K562 (cell line): ENCODE measurements at regions not wholly inside any gene's neighbourhood (a gene's known extent, or its start where the extent isn't known, plus 50 kb on each side); places are given as distances from the start of the nearest gene placed in this dataset.

Experiments
- ATAC-seq: fragments of 200-7000 bp; cut with Tn5 transposase; 3 replicates; pipeline ENCODE4 v1.9.1; 2020; ENCODE audit warnings: moderate library complexity
- BruUV-seq: library from RNA; stranded (reverse); fragments of 400-500 nt; replicated peaks from 2 replicates; lab custom pipeline; 2021; lab: Mats Ljungman, UMichigan
- CTCF ChIA-PET: fragments of 300-600 bp; formaldehyde crosslinking; extraction: SDS; loops from one replicate; lab custom pipeline; 2021; ENCODE audit warnings: low intra/inter-chr PET ratio; lab: Yijun Ruan, JAX
- POLR2A ChIA-PET: fragments of 300-600, 350-650 bp; sonication (Branson Sonifier 250); formaldehyde crosslinking; extraction: SDS; loops from one replicate; lab custom pipeline; 2021; ENCODE audit warnings: antibody characterized with exemption, inconsistent platforms; lab: Yijun Ruan, JAX
- DNase-seq, 4 experiments: peaks; one replicate each; pipeline versions ENCODE4 v3.0.0 to v3.0.0-alpha.2; 2011 to 2018; ENCODE audit warnings: low spot score in 3 of 4, mixed read lengths in 3 of 4; ENCODE audit errors: extremely low read depth in 1 of 4
- FAIRE-seq: peaks from 2 replicates; lab custom pipeline; 2011; peaks lifted over from hg19 to GRCh38; lab: Jason Lieb, UNC
- H2AFZ ChIP-seq: 2 replicates; pipeline ENCODE4 v1.6.0; 2011; ENCODE audit warnings: low read depth, low read length, control low read depth, inconsistent platforms
- H3K27ac ChIP-seq: fragments of 200-600 bp; 3 replicates; pipeline ENCODE4 v1.8.0; 2011; ENCODE audit warnings: low read depth, mild to moderate bottlenecking, control low read depth, inconsistent platforms, low read length, moderate library complexity, mixed read lengths; ENCODE audit errors: extremely low read depth
- H3K27me3 ChIP-seq, 2 experiments: fragments of 300-600 bp in 1 of 2; 2 replicates in 1 of 2; 3 replicates in 1 of 2; pipeline versions ENCODE4 v1.6.0 to v1.8.0; 2011; ENCODE audit warnings: inconsistent platforms in 2 of 2, low read length in 2 of 2, mild to moderate bottlenecking in 1 of 2, mixed read lengths in 1 of 2, moderate library complexity in 1 of 2; ENCODE audit not compliant: control insufficient read depth in 2 of 2, insufficient read depth in 2 of 2
- H3K36me3 ChIP-seq: fragments of 300-600 bp; 3 replicates; pipeline ENCODE4 v1.8.0; 2011; ENCODE audit warnings: mild to moderate bottlenecking, low read length, inconsistent platforms; ENCODE audit not compliant: control insufficient read depth, insufficient read depth
- H3K4me1 ChIP-seq, 2 experiments: fragments of 200-600 bp in 1 of 2; replicated peaks in 1 of 2; 2 replicates in 1 of 2; 3 replicates in 1 of 2; pipeline versions ENCODE4 v1.5.1 to v1.8.0; 2011; ENCODE audit warnings: inconsistent platforms in 2 of 2, low read length in 2 of 2, mild to moderate bottlenecking in 1 of 2, mixed read lengths in 1 of 2, moderate library complexity in 1 of 2; ENCODE audit not compliant: control insufficient read depth in 2 of 2, insufficient read depth in 2 of 2
- H3K4me2 ChIP-seq: 2 replicates; pipeline ENCODE4 v1.6.1; 2011; ENCODE audit warnings: low read length, control low read depth, inconsistent platforms, mixed read lengths; ENCODE audit not compliant: insufficient read depth
- H3K4me3 ChIP-seq: fragments of 200-600 bp; sonication (generic), shearing (Covaris generic); 2 replicates; pipeline ENCODE4 v1.5.1; 2016; ENCODE audit warnings: control low read depth, inconsistent platforms
- H3K79me2 ChIP-seq: fragments of 200-600 bp; 3 replicates; pipeline ENCODE4 v1.8.0; 2011; ENCODE audit warnings: low read length, inconsistent platforms; ENCODE audit not compliant: control insufficient read depth, insufficient read depth
- H3K9ac ChIP-seq, 2 experiments: 2 replicates each; pipeline versions ENCODE4 v1.6.0 to v1.6.1; 2011; ENCODE audit warnings: low read depth in 2 of 2, low read length in 2 of 2, control low read depth in 1 of 2, inconsistent platforms in 1 of 2, mild to moderate bottlenecking in 1 of 2, mixed read lengths in 1 of 2; ENCODE audit not compliant: insufficient read depth in 1 of 2
- H3K9me1 ChIP-seq: one replicate; pipeline ENCODE4 v1.6.0; 2011; ENCODE audit warnings: inconsistent platforms, mild to moderate bottlenecking, low read length, moderate library complexity; ENCODE audit not compliant: control insufficient read depth, insufficient read depth
- H3K9me3 ChIP-seq: replicated peaks from 2 replicates; pipeline ENCODE4 v1.5.1; 2011; ENCODE audit warnings: low read depth, low read length, inconsistent platforms; ENCODE audit not compliant: control insufficient read depth, insufficient read depth
- H4K20me1 ChIP-seq: replicated peaks from 2 replicates; pipeline ENCODE4 v1.6.1; 2011; ENCODE audit warnings: low read length, inconsistent platforms, mixed read lengths; ENCODE audit not compliant: control insufficient read depth, insufficient read depth
- DMBX1 ChIP-seq: fragments of 250-450 bp; sonication (Bioruptor Pico); IDR thresholded peaks from 2 replicates; pipeline ENCODE4 v1.8.0; 2022; ENCODE audit warnings: inconsistent platforms, mild to moderate bottlenecking, moderate library complexity, borderline replicate concordance
- GMEB1 ChIP-seq: fragments of 250-450 bp; sonication (Bioruptor Pico); IDR thresholded peaks from 2 replicates; pipeline ENCODE4 v1.4.0; 2020; ENCODE audit warnings: mild to moderate bottlenecking
- MXI1 ChIP-seq: IDR thresholded peaks from 2 replicates; pipeline ENCODE4 v1.6.1; 2011; ENCODE audit warnings: low read depth, mild to moderate bottlenecking, improper control_type of control experiment, low read length
- SAFB2 ChIP-seq: fragments of 200-400 bp; formaldehyde crosslinking; IDR thresholded peaks from 2 replicates; pipeline ENCODE4 v1.6.1; 2018; ENCODE audit warnings: borderline replicate concordance, low read length, low read depth, moderate library complexity; ENCODE audit not compliant: severe bottlenecking
- SMARCA5 ChIP-seq: fragments of 450-650 bp; IDR thresholded peaks from 2 replicates; pipeline ENCODE4 v1.6.1; 2016
- SRSF3 ChIP-seq: fragments of 200-400 bp; formaldehyde crosslinking; IDR thresholded peaks from 2 replicates; pipeline ENCODE4 v1.6.1; 2016; ENCODE audit warnings: mild to moderate bottlenecking, low read length, moderate library complexity; ENCODE audit not compliant: insufficient read depth
- ZNF384 ChIP-seq: IDR thresholded peaks from 2 replicates; pipeline ENCODE4 v1.6.1; 2012; ENCODE audit warnings: low read depth, low read length, improper control_type of control experiment
- WGBS: fragments of 100-300 bp; shearing (Covaris generic); methylation state at CpG from one replicate; pipeline ENCODE4 v1.1.6; 2016; ENCODE audit warnings: low coverage, mixed read lengths; ENCODE audit not compliant: insufficient coverage; ENCODE audit errors: missing lambda C conversion rate; 5-methylcytosine and 5-hydroxymethylcytosine counted together
- in situ Hi-C: fragments of 300-500 bp; cut with MboI; formaldehyde crosslinking; loops from 4 replicates; pipeline ENCODE4 v1.15.0; 2018; ENCODE audit warnings: inconsistent platforms, mixed read lengths
- intact Hi-C: fragments of 100-400 bp; cut with micrococcal nuclease; formaldehyde crosslinking; loops from 2 replicates; pipeline ENCODE4 v1.14.2; 2022
- TF ChIP-seq, protein P1 (sequence below): sonication (generic); formaldehyde crosslinking; IDR thresholded peaks from 2 replicates; pipeline ENCODE4 v1.8.1; 2022; ENCODE audit warnings: missing genetic modification reagents
- TF ChIP-seq, protein P2 (sequence below): fragments of 450-650 bp; IDR thresholded peaks from 2 replicates; pipeline ENCODE4 v1.6.1; 2018; ENCODE audit warnings: mild to moderate bottlenecking, low read depth; ENCODE audit not compliant: partially characterized antibody
- TF ChIP-seq, protein P3 (sequence below): fragments of 450-650 bp; conservative IDR thresholded peaks from 2 replicates; pipeline ENCODE4 v1.6.1; 2016; ENCODE audit warnings: missing genetic modification characterization, low read depth, mild to moderate bottlenecking, control low read depth, missing compliant biosample characterization
- TF ChIP-seq, protein P4 (sequence below): fragments of 250-450 bp; sonication (Bioruptor Pico); IDR thresholded peaks from 2 replicates; pipeline ENCODE4 v1.8.0; 2021; ENCODE audit warnings: moderate library complexity, mild to moderate bottlenecking, inconsistent platforms

- TF ChIP-seq, protein P1, sequence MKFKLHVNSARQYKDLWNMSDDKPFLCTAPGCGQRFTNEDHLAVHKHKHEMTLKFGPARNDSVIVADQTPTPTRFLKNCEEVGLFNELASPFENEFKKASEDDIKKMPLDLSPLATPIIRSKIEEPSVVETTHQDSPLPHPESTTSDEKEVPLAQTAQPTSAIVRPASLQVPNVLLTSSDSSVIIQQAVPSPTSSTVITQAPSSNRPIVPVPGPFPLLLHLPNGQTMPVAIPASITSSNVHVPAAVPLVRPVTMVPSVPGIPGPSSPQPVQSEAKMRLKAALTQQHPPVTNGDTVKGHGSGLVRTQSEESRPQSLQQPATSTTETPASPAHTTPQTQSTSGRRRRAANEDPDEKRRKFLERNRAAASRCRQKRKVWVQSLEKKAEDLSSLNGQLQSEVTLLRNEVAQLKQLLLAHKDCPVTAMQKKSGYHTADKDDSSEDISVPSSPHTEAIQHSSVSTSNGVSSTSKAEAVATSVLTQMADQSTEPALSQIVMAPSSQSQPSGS (CRISPR knock-in tag): no peak
- TF ChIP-seq GMEB1 (CRISPR knock-in tag): no peak
- no peak for TF ChIP-seq ZNF384
- TF ChIP-seq, protein P2, sequence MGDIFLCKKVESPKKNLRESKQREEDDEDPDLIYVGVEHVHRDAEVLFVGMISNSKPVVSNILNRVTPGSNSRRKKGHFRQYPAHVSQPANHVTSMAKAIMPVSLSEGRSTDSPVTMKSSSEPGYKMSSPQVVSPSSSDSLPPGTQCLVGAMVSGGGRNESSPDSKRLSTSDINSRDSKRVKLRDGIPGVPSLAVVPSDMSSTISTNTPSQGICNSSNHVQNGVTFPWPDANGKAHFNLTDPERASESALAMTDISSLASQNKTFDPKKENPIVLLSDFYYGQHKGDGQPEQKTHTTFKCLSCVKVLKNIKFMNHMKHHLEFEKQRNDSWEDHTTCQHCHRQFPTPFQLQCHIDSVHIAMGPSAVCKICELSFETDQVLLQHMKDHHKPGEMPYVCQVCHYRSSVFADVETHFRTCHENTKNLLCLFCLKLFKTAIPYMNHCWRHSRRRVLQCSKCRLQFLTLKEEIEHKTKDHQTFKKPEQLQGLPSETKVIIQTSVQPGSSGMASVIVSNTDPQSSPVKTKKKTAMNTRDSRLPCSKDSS: no peak
Observed at GRCh38 chr11:28702871-28703270, 594.7 kb downstream of the METTL15 start (continued).

- POLR2A ChIA-PET: no interaction called here
- no peak for FAIRE-seq
- no TSS peak for BruUV-seq
- TF ChIP-seq, protein P3, sequence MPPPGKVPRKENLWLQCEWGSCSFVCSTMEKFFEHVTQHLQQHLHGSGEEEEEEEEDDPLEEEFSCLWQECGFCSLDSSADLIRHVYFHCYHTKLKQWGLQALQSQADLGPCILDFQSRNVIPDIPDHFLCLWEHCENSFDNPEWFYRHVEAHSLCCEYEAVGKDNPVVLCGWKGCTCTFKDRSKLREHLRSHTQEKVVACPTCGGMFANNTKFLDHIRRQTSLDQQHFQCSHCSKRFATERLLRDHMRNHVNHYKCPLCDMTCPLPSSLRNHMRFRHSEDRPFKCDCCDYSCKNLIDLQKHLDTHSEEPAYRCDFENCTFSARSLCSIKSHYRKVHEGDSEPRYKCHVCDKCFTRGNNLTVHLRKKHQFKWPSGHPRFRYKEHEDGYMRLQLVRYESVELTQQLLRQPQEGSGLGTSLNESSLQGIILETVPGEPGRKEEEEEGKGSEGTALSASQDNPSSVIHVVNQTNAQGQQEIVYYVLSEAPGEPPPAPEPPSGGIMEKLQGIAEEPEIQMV (tag): no peak
- TF ChIP-seq DMBX1 (CRISPR knock-in tag) (no peak), GMEB1 (CRISPR knock-in tag) (no peak), SRSF3 (no peak), SMARCA5 (no peak), SAFB2 (no peak), MXI1 (no peak)
- TF ChIP-seq, protein P4, sequence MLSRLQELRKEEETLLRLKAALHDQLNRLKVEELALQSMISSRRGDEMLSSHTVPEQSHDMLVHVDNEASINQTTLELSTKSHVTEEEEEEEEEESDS (CRISPR knock-in tag): no peak
Observed at GRCh38 chr11:28702450-28702790, 594.2 kb downstream of the METTL15 start.

More at GRCh38 chr11:28702450-28702790, 594.2 kb downstream of the METTL15 start:
- H3K27me3 ChIP-seq: no peaks in the 10 kb centered on the region
- no peak for ATAC-seq
- no peak for DNase-seq
- no peak overlapping the region for H3K9ac ChIP-seq
- no peaks in the 10 kb centered on the region for H3K9me3 ChIP-seq
- H3K4me1 ChIP-seq: no peaks in the 10 kb centered on the region
- no peaks in the 10 kb centered on the region for H3K79me2 ChIP-seq
- H3K27ac ChIP-seq: no peak overlapping the region
- H2AFZ ChIP-seq: no peak overlapping the region
- intact Hi-C loops (no loop called here), in situ Hi-C loops (no loop called here)
- no peaks in the 10 kb centered on the region for H3K36me3 ChIP-seq
- H3K9me1 ChIP-seq: no peaks in the 10 kb centered on the region
- no peaks in the 10 kb centered on the region for H4K20me1 ChIP-seq
- WGBS: 0% methylated on average over 1 of the region's 1 CpG
- H3K4me3 ChIP-seq: no peak overlapping the region
- CTCF ChIA-PET: no interaction called here
- H3K4me2 ChIP-seq: no peak overlapping the region
